Mucosa of descending colon (tissue), 3 donors: ENCODE measurements at regions not wholly inside any gene's neighbourhood (a gene's known extent, or its start where the extent isn't known, plus 50 kb on each side); places are given as distances from the start of the nearest gene placed in this dataset.

ENCODE experiments used
- ATAC-seq: fragments of 200-7000 bp; cut with Tn5 transposase; one replicate; pipeline ENCODE4 v1.9.1; 2020; ENCODE audit warnings: mild to moderate bottlenecking, moderate library complexity
- DNase-seq, 3 donors: peaks; one replicate each; pipeline ENCODE4 v3.0.0-alpha.2; 2020
- H3K36me3 ChIP-seq: fragments of 200-600 bp; one replicate; pipeline ENCODE4 v1.8.0; 2021; ENCODE audit warnings: low read depth, mild to moderate bottlenecking
- H3K4me1 ChIP-seq: fragments of 200-600 bp; one replicate; pipeline ENCODE4 v1.8.0; 2021; ENCODE audit warnings: low read depth, mild to moderate bottlenecking
- H3K4me3 ChIP-seq: fragments of 200-600 bp; one replicate; pipeline ENCODE4 v1.8.0; 2021; ENCODE audit warnings: mild to moderate bottlenecking
- H3K9me3 ChIP-seq: fragments of 200-600 bp; one replicate; pipeline ENCODE4 v1.8.0; 2021; ENCODE audit warnings: mild to moderate bottlenecking
- intact Hi-C, 2 donors: fragments of 100-400 bp; cut with DNase I in 1 of 2; cut with micrococcal nuclease in 1 of 2; formaldehyde crosslinking; loops; one replicate each; pipeline versions ENCODE4 v1.11.0 to v1.11.1; 2022; cut with DNase I, micrococcal nuclease
- TF ChIP-seq, protein P1 (sequence below): fragments of 200-600 bp; IDR thresholded peaks from one replicate; pipeline ENCODE4 v1.8.0; 2022; ENCODE audit warnings: antibody characterized with exemption, mild to moderate bottlenecking
- donor health status: DM: no; HTN: no; CAD: no; lungs with moderate emphysema.
- donor health status: DM: no; HTN: no; CAD: no.
- donor health status: DM: no; HTN: yes; CAD: no.

DNA sequence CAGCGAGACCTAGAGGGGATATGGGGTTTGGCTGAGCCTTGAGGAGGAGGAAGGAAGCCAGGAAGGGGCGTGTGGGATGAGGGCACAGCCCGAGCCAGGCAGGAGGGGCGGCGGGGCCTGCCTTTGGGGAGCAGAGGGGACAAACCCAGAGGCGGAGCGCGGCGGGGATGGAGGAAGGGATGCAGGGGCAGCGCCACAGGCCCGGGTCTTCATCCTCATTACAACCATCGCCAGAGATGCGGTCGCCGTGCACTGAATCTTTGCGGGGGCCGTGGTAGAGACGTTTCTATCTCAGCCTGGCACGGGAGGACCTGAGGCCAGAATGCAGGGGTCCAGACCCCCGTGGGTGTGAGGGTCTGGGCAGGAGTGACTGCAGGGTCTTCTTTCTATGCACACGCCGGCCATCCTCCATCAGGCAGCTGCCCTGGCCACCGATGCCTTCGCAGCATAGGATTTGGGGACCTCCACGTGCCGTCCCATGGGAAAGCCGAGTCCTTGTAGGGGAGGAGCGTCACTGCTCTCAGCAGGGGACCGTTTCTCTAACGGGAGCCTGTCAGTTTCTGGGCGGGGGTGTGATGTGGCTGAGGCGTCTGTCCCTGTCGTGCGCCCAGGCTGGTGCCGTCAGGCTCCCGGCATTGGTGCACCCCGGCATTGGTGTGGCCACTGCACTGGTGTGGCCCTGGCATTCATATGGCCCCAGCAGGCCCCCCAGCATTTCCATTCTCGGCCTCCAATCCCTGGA is 1267.9 kb downstream of the BRD1 start:
- DNase-seq (peak in 1 of 3 donors; percentile 33), ATAC-seq (no peak)
- intact Hi-C loops: no loop called here
- Histone ChIP-seq H3K4me1 (no peaks in the 10 kb centered on the region), H3K4me3 (no peak overlapping the region), H3K36me3 (no peaks in the 10 kb centered on the region), H3K9me3 (no peaks in the 10 kb centered on the region)
- TF ChIP-seq, protein P1, sequence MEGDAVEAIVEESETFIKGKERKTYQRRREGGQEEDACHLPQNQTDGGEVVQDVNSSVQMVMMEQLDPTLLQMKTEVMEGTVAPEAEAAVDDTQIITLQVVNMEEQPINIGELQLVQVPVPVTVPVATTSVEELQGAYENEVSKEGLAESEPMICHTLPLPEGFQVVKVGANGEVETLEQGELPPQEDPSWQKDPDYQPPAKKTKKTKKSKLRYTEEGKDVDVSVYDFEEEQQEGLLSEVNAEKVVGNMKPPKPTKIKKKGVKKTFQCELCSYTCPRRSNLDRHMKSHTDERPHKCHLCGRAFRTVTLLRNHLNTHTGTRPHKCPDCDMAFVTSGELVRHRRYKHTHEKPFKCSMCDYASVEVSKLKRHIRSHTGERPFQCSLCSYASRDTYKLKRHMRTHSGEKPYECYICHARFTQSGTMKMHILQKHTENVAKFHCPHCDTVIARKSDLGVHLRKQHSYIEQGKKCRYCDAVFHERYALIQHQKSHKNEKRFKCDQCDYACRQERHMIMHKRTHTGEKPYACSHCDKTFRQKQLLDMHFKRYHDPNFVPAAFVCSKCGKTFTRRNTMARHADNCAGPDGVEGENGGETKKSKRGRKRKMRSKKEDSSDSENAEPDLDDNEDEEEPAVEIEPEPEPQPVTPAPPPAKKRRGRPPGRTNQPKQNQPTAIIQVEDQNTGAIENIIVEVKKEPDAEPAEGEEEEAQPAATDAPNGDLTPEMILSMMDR: no peak

DNA sequence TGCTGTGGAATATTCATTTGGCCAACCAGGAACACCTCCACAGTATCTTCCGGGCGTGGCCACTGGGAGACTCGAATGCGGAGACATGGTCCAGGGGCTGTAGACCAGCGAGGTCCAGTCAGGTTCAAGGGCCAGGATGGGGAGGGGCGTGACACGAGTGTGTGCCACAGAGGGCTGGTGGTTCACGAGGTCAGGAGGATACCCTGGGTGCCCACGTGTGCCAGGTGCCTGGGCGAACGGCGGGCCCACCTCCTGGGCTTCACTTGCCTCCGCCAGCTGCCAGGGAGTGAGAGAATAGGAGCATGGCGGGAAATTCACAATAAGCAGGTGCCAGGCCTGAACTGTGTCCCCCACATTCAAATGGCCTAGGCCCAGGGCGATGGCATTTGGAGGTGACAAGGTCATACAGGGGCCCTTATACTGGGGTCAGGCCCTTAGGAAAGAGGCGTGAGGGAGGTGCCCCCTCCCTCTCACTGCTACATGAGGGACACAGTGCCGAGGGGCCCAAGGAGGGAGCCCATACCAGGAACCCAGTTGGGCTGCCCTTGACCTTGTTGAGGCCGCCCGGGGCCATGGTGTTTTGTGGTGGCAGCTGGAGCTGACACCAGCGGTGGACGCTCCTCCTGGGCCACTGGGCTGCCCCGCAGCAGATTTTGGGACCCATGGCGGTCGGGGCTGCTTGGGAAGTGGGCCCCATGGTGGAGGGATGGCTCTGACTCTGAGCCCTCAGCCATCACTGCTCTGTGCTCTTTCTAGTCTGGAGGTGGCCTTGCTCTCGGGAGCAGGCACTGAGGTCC is 1268.9 kb downstream of the BRD1 start:
- TF ChIP-seq, protein P1: no peak
- H3K4me3 ChIP-seq: no peak overlapping the region
- H3K9me3 ChIP-seq: no peaks in the 10 kb centered on the region
- intact Hi-C loops: no loop called here
- no peaks in the 10 kb centered on the region for H3K4me1 ChIP-seq
- H3K36me3 ChIP-seq: no peaks in the 10 kb centered on the region
- no peak for ATAC-seq
- peak in 1 of 3 donors; percentile 25 for DNase-seq

DNA sequence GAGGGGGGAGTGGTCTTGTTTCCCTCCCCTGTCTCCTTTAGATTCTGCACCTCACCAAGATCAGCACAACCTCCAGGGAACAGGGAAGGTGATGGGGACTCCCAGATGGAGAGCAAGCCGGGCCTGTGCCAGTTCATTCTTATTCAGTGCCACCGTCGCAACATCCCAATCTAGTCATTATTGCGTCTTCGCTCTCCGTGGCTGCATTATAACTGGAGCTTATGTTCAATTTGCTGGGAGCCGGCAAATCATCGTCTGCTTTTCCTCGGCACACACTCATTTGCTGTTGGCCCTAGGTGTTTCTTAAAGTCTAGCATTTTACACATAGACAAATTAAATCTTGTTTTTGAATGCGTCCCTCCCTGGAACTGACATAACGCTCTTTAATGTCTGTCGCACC is 1269.7 kb downstream of the BRD1 start:
- no peak for ATAC-seq
- no peak for DNase-seq
- intact Hi-C loops: no loop called here
- no peaks in the 10 kb centered on the region for H3K36me3 ChIP-seq
- H3K4me1 ChIP-seq: no peaks in the 10 kb centered on the region
- H3K9me3 ChIP-seq: no peaks in the 10 kb centered on the region
- TF ChIP-seq, protein P1: no peak
- H3K4me3 ChIP-seq: no peak overlapping the region

DNA sequence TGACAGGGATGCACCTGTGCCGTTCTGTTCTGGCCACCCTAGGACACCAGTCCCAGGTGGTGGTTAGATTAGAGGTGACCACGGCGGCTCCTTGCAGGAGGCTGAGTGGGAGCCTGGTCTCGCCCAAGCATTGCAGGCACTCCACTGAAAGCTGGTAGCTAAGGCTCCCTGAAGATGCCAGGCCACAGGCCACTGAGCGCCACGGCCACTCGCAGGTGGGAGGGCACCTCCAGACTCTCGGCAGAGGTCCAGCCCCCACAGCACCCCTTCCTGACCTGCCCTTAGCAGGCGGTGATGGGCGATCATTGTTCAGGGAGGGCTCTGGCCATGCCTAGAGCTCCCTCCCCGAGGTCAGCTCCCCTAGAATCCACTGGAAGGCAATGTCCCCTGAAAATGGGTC is 1270.2 kb downstream of the BRD1 start:
- Histone ChIP-seq H3K4me3 (no peak overlapping the region), H3K9me3 (no peaks in the 10 kb centered on the region), H3K36me3 (no peaks in the 10 kb centered on the region), H3K4me1 (no peaks in the 10 kb centered on the region)
- TF ChIP-seq, protein P1: no peak
- DNase-seq (peak in 1 of 3 donors; percentile 33), ATAC-seq (no peak)
- intact Hi-C loops: no loop called here

DNA sequence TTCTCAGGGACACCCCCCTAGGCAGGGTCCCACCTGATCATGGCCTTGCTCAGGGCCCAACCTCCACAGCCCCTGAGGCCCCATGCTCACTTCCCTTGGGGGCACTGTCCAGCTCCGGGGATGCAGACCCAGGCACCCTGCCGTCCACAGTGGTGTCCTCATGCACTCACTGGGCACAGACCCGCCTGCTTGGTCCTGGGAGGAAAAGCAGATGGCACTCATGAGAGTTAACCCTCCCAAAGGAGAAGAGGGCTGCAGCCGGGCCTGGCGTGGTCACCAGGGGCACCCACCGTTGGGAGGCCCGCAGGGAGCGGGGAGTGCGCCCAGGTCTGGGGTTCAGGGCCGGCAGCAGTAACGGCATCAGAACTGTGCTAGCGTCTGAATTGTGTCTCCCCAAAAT is 1270.9 kb downstream of the BRD1 start:
- Histone ChIP-seq H3K9me3 (no peaks in the 10 kb centered on the region), H3K4me1 (no peaks in the 10 kb centered on the region), H3K4me3 (no peak overlapping the region), H3K36me3 (no peaks in the 10 kb centered on the region)
- intact Hi-C loops: no loop called here
- ATAC-seq (no peak), DNase-seq (no peak)
- TF ChIP-seq, protein P1: no peak
